ENCODE measurements at regions not wholly inside any gene's neighbourhood (a gene's known extent, or its start where the extent isn't known, plus 50 kb on each side); places are given as distances from the start of the nearest gene placed in this dataset.
A peak's percentile ranks its signal among the peaks of the same experiment; 100 is the strongest.

DNA sequence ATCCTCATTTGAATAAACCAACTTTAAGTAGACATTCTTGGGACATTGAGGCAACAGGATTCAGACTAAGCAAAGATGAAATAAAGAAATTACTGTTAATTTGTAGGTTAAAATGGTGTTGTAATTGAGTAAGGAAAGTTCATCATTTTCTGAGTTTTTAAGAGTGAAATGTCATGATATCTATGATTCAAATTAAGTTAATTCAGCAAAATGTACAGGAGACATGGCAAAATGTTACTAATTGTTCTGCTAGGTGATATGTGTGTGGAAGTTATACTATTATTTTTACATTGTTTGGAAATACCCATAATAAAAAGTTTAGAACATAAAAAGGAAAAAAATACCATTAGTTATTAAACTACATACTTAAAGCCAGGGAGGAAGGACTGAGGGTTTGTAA is 55.0 kb upstream of the EGLN3 start:
- H3K36me3 ChIP-seq: no peaks in the 10 kb centered on the region
- no peak overlapping the region for H3K27ac ChIP-seq
- H3K27me3 ChIP-seq: no peaks in the 10 kb centered on the region
- H3K4me3 ChIP-seq: no peak overlapping the region
- DNase-seq: no peak
- peaks cover 0 to 13% (median 0%) of the 10 kb centered on the region in 12 donors for H3K4me1 ChIP-seq
- no peaks in the 10 kb centered on the region for H3K9me3 ChIP-seq
- intact Hi-C loops (cut with DNase I): no loop called here
- ATAC-seq: no peak
- TF ChIP-seq POLR2A (IDR thresholded peaks at IDR 0.05): no peak
- TF ChIP-seq, protein P1, sequence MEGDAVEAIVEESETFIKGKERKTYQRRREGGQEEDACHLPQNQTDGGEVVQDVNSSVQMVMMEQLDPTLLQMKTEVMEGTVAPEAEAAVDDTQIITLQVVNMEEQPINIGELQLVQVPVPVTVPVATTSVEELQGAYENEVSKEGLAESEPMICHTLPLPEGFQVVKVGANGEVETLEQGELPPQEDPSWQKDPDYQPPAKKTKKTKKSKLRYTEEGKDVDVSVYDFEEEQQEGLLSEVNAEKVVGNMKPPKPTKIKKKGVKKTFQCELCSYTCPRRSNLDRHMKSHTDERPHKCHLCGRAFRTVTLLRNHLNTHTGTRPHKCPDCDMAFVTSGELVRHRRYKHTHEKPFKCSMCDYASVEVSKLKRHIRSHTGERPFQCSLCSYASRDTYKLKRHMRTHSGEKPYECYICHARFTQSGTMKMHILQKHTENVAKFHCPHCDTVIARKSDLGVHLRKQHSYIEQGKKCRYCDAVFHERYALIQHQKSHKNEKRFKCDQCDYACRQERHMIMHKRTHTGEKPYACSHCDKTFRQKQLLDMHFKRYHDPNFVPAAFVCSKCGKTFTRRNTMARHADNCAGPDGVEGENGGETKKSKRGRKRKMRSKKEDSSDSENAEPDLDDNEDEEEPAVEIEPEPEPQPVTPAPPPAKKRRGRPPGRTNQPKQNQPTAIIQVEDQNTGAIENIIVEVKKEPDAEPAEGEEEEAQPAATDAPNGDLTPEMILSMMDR (IDR thresholded peaks at IDR 0.05): no peak

DNA sequence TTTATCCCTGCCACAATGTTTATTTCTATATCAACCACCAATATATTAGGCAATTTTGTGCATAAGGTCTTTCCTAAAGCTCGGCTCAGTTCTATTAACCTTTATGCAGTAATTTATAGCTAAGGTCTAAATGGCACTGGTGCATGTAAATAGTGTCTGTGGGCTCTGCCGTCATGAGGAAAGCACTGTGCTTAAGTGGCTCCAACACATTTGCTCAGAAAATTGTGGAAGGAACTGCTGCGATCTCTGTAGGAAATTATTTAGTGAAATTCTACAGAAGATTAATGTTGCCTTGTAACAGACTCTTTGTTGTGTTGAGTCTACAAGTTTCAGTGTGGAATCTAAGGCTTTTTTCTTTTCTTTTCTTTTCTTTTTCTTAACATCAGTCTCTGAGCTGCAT is 54.0 kb upstream of the EGLN3 start:
- Histone ChIP-seq H3K4me1 (peaks cover 0 to 13% (median 0%) of the 10 kb centered on the region in 12 donors), H3K9me3 (no peaks in the 10 kb centered on the region), H3K27ac (no peak overlapping the region), H3K27me3 (no peaks in the 10 kb centered on the region), H3K36me3 (no peaks in the 10 kb centered on the region), H3K4me3 (no peak overlapping the region)
- no peak for DNase-seq
- 77 to 91% (median 86%) methylated on average over 3 of the region's 3 CpGs for WGBS, 4 donors
- ATAC-seq: no peak
- intact Hi-C loops (cut with DNase I): no loop called here
- TF ChIP-seq POLR2A (IDR thresholded peaks at IDR 0.05): no peak
- TF ChIP-seq, protein P1 (IDR thresholded peaks at IDR 0.05): no peak

DNA sequence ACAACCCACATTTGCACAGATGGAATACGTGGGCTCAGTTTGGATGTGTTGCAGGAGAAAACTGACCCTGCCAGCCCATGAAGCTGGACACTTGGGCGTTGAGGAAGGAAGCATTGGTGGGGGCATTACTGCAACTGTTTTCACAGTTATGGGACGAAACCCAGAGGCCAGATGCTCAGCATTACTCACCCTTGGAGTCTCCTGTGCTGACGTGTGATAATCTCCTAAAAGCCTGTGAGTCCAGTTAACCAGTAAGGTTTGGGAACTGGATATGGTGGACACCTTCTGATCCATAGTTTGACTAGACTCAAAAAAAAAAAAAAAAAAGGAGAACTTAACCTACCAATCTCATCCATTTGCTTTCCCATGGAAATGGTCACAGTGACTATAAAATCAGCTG is 52.8 kb upstream of the EGLN3 start:
- TF ChIP-seq, protein P1 (IDR thresholded peaks at IDR 0.05): no peak
- no peak for TF ChIP-seq POLR2A (IDR thresholded peaks at IDR 0.05)
- peak in 3 of 4 donors; percentile 65 to 85 (median 73) for ATAC-seq
- WGBS, 4 donors: 53 to 62% (median 57%) methylated on average over 4 of the region's 4 CpGs
- intact Hi-C loops (cut with DNase I): no loop called here
- H3K27ac ChIP-seq: peak overlapping the region in 3 of 12 donors; percentile 15 to 46 (median 36)
- H3K27me3 ChIP-seq: no peaks in the 10 kb centered on the region
- H3K4me3 ChIP-seq: no peak overlapping the region
- H3K36me3 ChIP-seq: no peaks in the 10 kb centered on the region
- H3K4me1 ChIP-seq: peaks cover 0 to 13% (median 0%) of the 10 kb centered on the region in 12 donors
- no peaks in the 10 kb centered on the region for H3K9me3 ChIP-seq
- DNase-seq: peak in 3 of 5 donors; percentile 22 to 40 (median 29)

DNA sequence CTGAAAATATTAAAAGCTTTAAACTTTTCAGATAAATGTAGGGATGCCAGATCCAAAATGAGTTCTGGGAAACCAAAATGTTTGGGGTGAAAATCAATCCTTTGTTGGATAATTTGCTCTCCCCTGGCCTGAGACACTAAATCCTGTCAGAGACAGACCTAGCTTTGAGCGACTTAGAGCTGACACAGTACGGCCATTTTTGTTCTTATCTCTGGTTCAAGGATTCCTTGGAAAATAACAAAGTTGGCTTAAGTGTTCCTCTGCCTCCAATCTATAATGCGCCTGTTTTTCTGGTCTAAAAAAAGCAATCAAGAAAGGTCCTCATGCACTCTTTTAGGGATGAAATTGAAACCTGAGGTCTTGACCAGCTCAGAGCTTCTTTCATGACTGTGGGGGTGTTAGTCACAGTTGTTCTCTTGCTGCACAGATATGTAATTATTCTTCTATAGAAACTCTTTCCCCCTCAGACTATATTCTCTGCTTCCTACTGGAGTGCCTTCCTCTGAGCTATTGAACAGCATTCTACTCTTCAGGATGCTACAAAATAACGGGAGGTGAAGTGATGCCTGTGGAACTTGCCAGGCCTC is 52.3 kb upstream of the EGLN3 start:
- Histone ChIP-seq H3K9me3 (no peaks in the 10 kb centered on the region), H3K27me3 (no peaks in the 10 kb centered on the region), H3K4me1 (peaks cover 0 to 13% (median 0%) of the 10 kb centered on the region in 12 donors), H3K36me3 (no peaks in the 10 kb centered on the region), H3K27ac (peak overlapping the region in 4 of 12 donors; percentile 11 to 46 (median 28)), H3K4me3 (no peak overlapping the region)
- 65 to 78% (median 71%) methylated on average over 4 of the region's 4 CpGs for WGBS, 4 donors
- ATAC-seq (no peak), DNase-seq (no peak)
- no peak for TF ChIP-seq POLR2A (IDR thresholded peaks at IDR 0.05)
- TF ChIP-seq, protein P1 (IDR thresholded peaks at IDR 0.05): no peak
- intact Hi-C loops (cut with DNase I): no loop called here

Data from heart left ventricle (tissue), 16 donors.